ENCODE measurements at regions not wholly inside any gene's neighbourhood (a gene's known extent, or its start where the extent isn't known, plus 50 kb on each side); places are given as distances from the start of the nearest gene placed in this dataset.

GRCh38 chr12:30484658-30485057, 211.0 kb downstream of the IPO8 start:
- TF ChIP-seq POLR2A (IDR thresholded peaks at IDR 0.05) = no peak
- TF ChIP-seq, protein P1, sequence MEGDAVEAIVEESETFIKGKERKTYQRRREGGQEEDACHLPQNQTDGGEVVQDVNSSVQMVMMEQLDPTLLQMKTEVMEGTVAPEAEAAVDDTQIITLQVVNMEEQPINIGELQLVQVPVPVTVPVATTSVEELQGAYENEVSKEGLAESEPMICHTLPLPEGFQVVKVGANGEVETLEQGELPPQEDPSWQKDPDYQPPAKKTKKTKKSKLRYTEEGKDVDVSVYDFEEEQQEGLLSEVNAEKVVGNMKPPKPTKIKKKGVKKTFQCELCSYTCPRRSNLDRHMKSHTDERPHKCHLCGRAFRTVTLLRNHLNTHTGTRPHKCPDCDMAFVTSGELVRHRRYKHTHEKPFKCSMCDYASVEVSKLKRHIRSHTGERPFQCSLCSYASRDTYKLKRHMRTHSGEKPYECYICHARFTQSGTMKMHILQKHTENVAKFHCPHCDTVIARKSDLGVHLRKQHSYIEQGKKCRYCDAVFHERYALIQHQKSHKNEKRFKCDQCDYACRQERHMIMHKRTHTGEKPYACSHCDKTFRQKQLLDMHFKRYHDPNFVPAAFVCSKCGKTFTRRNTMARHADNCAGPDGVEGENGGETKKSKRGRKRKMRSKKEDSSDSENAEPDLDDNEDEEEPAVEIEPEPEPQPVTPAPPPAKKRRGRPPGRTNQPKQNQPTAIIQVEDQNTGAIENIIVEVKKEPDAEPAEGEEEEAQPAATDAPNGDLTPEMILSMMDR (IDR thresholded peaks at IDR 0.05) = no peak
- no peaks in the 10 kb centered on the region for H3K27me3 ChIP-seq
- intact Hi-C loops (cut with DNase I; ENCODE audit: low total_unique reads) = no loop called here

DNA sequence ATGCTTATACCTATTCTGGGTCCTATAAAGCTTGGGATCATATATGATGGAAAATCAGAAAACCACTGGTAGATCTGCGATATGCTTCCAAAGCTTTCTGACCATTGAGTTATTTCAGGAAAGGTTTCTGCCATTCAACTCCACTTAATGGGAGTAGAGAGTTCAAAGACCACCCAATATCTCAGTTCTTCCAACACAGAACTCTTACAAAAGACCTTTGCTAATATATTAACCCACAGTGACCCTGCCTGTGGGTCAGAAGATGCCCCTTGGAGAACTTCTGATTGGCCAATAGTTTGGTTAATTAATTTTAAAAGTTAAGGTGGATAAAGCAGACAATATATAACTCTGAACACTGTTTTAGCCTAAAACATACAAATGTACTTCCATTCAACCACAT, 213.0 kb downstream of the IPO8 start:
- Histone ChIP-seq H3K9me3 (no peaks in the 10 kb centered on the region), H3K4me3 (no peak overlapping the region), H3K36me3 (no peaks in the 10 kb centered on the region), H3K4me1 (no peaks in the 10 kb centered on the region), H3K27ac (no peak overlapping the region), H3K27me3 (no peaks in the 10 kb centered on the region)
- no peak for DNase-seq
- TF ChIP-seq, protein P1 (IDR thresholded peaks at IDR 0.05) = no peak
- TF ChIP-seq POLR2A (IDR thresholded peaks at IDR 0.05) = no peak
- intact Hi-C loops (cut with DNase I; ENCODE audit: low total_unique reads) = no loop called here

More at GRCh38 chr12:30484658-30485057, 211.0 kb downstream of the IPO8 start:
- DNase-seq = no peak
- H3K4me3 ChIP-seq = no peak overlapping the region
- no peaks in the 10 kb centered on the region for H3K9me3 ChIP-seq
- no peaks in the 10 kb centered on the region for H3K36me3 ChIP-seq
- no peak overlapping the region for H3K27ac ChIP-seq
- no peaks in the 10 kb centered on the region for H3K4me1 ChIP-seq

DNA sequence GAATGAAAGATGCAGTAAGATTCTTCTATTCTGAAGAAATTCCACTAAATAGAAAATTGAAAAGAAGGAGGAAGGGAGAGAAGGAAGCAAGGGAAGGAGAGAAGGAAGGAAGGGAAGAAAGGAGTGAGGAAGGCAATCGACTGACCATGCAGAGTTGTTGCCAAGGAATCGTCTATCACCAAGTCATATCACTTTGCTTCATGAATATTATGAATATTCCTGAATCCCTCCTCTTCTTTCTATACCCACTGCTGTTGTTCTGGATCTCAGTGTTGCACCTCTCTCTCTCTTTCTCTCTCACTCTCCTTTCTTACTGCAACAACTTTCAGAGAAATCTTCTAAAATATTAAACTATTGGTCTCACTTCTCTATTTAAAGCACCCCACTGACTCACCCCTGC, 222.4 kb downstream of the IPO8 start:
- H3K4me3 ChIP-seq = no peak overlapping the region
- H3K27me3 ChIP-seq = no peaks in the 10 kb centered on the region
- H3K9me3 ChIP-seq = no peaks in the 10 kb centered on the region
- TF ChIP-seq, protein P1 (IDR thresholded peaks at IDR 0.05) = no peak
- no peak for TF ChIP-seq POLR2A (IDR thresholded peaks at IDR 0.05)
- no peak overlapping the region for H3K27ac ChIP-seq
- intact Hi-C loops (cut with DNase I; ENCODE audit: low total_unique reads) = no loop called here
- no peak for DNase-seq
- no peaks in the 10 kb centered on the region for H3K4me1 ChIP-seq
- no peaks in the 10 kb centered on the region for H3K36me3 ChIP-seq

GRCh38 chr12:30466093-30466585, 229.5 kb downstream of the IPO8 start:
- DNase-seq = no peak
- intact Hi-C loops (cut with DNase I; ENCODE audit: low total_unique reads) = no loop called here
- no peaks in the 10 kb centered on the region for H3K9me3 ChIP-seq
- H3K27ac ChIP-seq = no peak overlapping the region
- no peaks in the 10 kb centered on the region for H3K27me3 ChIP-seq
- no peak for TF ChIP-seq POLR2A (IDR thresholded peaks at IDR 0.05)
- TF ChIP-seq, protein P1 (IDR thresholded peaks at IDR 0.05) = no peak
- H3K4me3 ChIP-seq = no peak overlapping the region
- H3K36me3 ChIP-seq = no peaks in the 10 kb centered on the region
- no peaks in the 10 kb centered on the region for H3K4me1 ChIP-seq

- H3K4me3 ChIP-seq = no peak overlapping the region
- intact Hi-C loops (cut with DNase I; ENCODE audit: low total_unique reads) = no loop called here
- no peak for DNase-seq
- no peak overlapping the region for H3K27ac ChIP-seq
- H3K9me3 ChIP-seq = no peaks in the 10 kb centered on the region
- TF ChIP-seq, protein P1 (IDR thresholded peaks at IDR 0.05) = no peak
- no peak for TF ChIP-seq POLR2A (IDR thresholded peaks at IDR 0.05)
- no peaks in the 10 kb centered on the region for H3K4me1 ChIP-seq
- no peaks in the 10 kb centered on the region for H3K36me3 ChIP-seq
- H3K27me3 ChIP-seq = no peaks in the 10 kb centered on the region
These were observed 232.0 kb downstream of the IPO8 start for GRCh38 chr12:30463636-30464035.
